ENCODE measurements at regions not wholly inside any gene's neighbourhood (a gene's known extent, or its start where the extent isn't known, plus 50 kb on each side); places are given as distances from the start of the nearest gene placed in this dataset.

DNA sequence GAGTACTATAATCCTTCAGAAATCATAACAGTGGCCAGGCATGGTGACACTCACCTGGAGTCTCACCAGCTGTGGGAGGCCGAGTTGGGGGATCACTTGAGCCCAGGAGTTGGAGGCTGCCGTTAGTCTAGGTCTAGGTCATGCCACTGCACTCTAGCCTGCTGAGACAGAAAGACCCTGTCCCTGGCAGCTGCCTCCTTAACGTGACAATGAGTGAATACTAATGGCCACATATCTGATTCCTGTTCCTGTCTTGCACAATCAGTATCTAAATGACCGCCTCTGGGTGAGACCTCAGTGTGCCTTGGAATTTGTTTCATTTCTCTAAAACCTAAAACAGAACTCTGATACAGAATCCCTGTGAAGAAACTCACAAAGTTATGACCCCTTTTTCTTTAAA lies 131.0 kb upstream of the DAB2 start:
- TF ChIP-seq EZH2 (IDR thresholded peaks at IDR 0.05; ENCODE audit: low read length): no peak
- TF ChIP-seq, protein P1, sequence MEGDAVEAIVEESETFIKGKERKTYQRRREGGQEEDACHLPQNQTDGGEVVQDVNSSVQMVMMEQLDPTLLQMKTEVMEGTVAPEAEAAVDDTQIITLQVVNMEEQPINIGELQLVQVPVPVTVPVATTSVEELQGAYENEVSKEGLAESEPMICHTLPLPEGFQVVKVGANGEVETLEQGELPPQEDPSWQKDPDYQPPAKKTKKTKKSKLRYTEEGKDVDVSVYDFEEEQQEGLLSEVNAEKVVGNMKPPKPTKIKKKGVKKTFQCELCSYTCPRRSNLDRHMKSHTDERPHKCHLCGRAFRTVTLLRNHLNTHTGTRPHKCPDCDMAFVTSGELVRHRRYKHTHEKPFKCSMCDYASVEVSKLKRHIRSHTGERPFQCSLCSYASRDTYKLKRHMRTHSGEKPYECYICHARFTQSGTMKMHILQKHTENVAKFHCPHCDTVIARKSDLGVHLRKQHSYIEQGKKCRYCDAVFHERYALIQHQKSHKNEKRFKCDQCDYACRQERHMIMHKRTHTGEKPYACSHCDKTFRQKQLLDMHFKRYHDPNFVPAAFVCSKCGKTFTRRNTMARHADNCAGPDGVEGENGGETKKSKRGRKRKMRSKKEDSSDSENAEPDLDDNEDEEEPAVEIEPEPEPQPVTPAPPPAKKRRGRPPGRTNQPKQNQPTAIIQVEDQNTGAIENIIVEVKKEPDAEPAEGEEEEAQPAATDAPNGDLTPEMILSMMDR (optimal IDR thresholded peaks at IDR 0.05 in 1 of 3, IDR thresholded peaks at IDR 0.05 in 1 of 3, conservative IDR thresholded peaks at IDR 0.05 in 1 of 3; ENCODE audit: extremely low read depth in 1 of 3, insufficient read depth in 2 of 3, low read length in 3 of 3): no peak
